Prostate gland (tissue), 2 donors: ENCODE measurements at regions not wholly inside any gene's neighbourhood (a gene's known extent, or its start where the extent isn't known, plus 50 kb on each side); places are given as distances from the start of the nearest gene placed in this dataset.

ENCODE experiments used
- DNase-seq: peaks from one replicate; pipeline ENCODE4 v3.0.0-alpha.2; 2019; ENCODE audit warnings: low spot score
- H3K27ac ChIP-seq, 2 donors: fragments of 200-600 bp; sonication (generic); 2 replicates each; pipeline ENCODE4 v1.5.1; 2017 to 2019
- H3K27me3 ChIP-seq: fragments of 200-600 bp; sonication (generic); replicated peaks from 2 replicates; pipeline ENCODE4 v1.5.1; 2019; ENCODE audit not compliant: insufficient read depth
- H3K36me3 ChIP-seq, 2 donors: fragments of 200-600 bp; sonication (generic); 1 replicate in 1 of 2; 2 replicates in 1 of 2; pipeline versions ENCODE4 v1.5.1 to v1.8.1; 2017 to 2019
- H3K4me1 ChIP-seq: fragments of 200-600 bp; sonication (generic); replicated peaks from 2 replicates; pipeline ENCODE4 v1.5.1; 2019
- H3K4me3 ChIP-seq, 2 donors: fragments of 200-600 bp; sonication (generic); 2 replicates each; pipeline ENCODE4 v1.5.1; 2017 to 2019
- H3K9me3 ChIP-seq: fragments of 200-600 bp; sonication (generic); 2 replicates; pipeline ENCODE4 v1.5.1; 2017
- CTCF ChIP-seq, 4 experiments: fragments of 200-600 bp in 2 of 4; fragments of 450-650 bp in 2 of 4; sonication (generic) in 2 of 4; IDR thresholded peaks; 1 replicate in 3 of 4; 2 replicates in 1 of 4; pipeline ENCODE4 v1.5.1; 2016 to 2019; ENCODE audit warnings: antibody characterized with exemption in 4 of 4, mild to moderate bottlenecking in 2 of 4, moderate library complexity in 2 of 4
- POLR2A ChIP-seq: fragments of 450-650 bp; IDR thresholded peaks from one replicate; pipeline ENCODE4 v1.6.1; 2016; ENCODE audit warnings: antibody characterized with exemption, mild to moderate bottlenecking
- POLR2AphosphoS5 ChIP-seq: sonication (generic); formaldehyde crosslinking; IDR thresholded peaks from one replicate; pipeline ENCODE4 v1.6.1; 2017; ENCODE audit warnings: antibody characterized with exemption
- WGBS: methylation state at CpG from one replicate; pipeline ENCODE4 v1.1.5; 2018; 5-methylcytosine and 5-hydroxymethylcytosine counted together
- intact Hi-C: fragments of 100-400 bp; cut with DNase I; formaldehyde crosslinking; loops from one replicate; pipeline ENCODE4 v1.14.2; 2022

- TF ChIP-seq POLR2AphosphoS5 (no peak), POLR2A (no peak), CTCF (IDR thresholded peaks at IDR 0.05) (no peak)
- no peaks in the 10 kb centered on the region for H3K27me3 ChIP-seq
- H3K27ac ChIP-seq, result no peak overlapping the region
- H3K9me3 ChIP-seq, result no peaks in the 10 kb centered on the region
- DNase-seq, result no peak
- intact Hi-C loops, result no loop called here
- no peaks in the 10 kb centered on the region for H3K4me1 ChIP-seq
- H3K4me3 ChIP-seq, result no peak overlapping the region
- 61% methylated on average over 7 of the region's 7 CpGs for WGBS
- no peaks in the 10 kb centered on the region for H3K36me3 ChIP-seq
Measured at GRCh38 chr11:112525844-112526590, 265.4 kb upstream of the PLET1 start.

GRCh38 chr11:112526699-112527416 lies 266.2 kb upstream of the PLET1 start:
- TF ChIP-seq CTCF (IDR thresholded peaks at IDR 0.05) (no peak), POLR2AphosphoS5 (no peak), POLR2A (no peak)
- H3K27ac ChIP-seq, result no peak overlapping the region
- H3K4me3 ChIP-seq, result no peak overlapping the region
- 62% methylated on average over 2 of the region's 2 CpGs for WGBS
- no peak for DNase-seq
- intact Hi-C loops, result no loop called here
- no peaks in the 10 kb centered on the region for H3K36me3 ChIP-seq
- no peaks in the 10 kb centered on the region for H3K9me3 ChIP-seq
- no peaks in the 10 kb centered on the region for H3K27me3 ChIP-seq
- H3K4me1 ChIP-seq, result no peaks in the 10 kb centered on the region

- H3K27me3 ChIP-seq, result no peaks in the 10 kb centered on the region
- TF ChIP-seq POLR2A (no peak), CTCF (IDR thresholded peaks at IDR 0.05) (no peak), POLR2AphosphoS5 (no peak)
- DNase-seq, result no peak
- WGBS, result 88% methylated on average over 4 of the region's 4 CpGs
- intact Hi-C loops, result no loop called here
- H3K9me3 ChIP-seq, result no peaks in the 10 kb centered on the region
- no peak overlapping the region for H3K27ac ChIP-seq
- no peak overlapping the region for H3K4me3 ChIP-seq
- H3K36me3 ChIP-seq, result no peaks in the 10 kb centered on the region
- H3K4me1 ChIP-seq, result no peaks in the 10 kb centered on the region
Measured at GRCh38 chr11:112529071-112529470, 268.4 kb upstream of the PLET1 start.

GRCh38 chr11:112532506-112532905 lies 271.8 kb upstream of the PLET1 start:
- Histone ChIP-seq H3K4me3 (no peak overlapping the region), H3K27me3 (no peaks in the 10 kb centered on the region), H3K36me3 (no peaks in the 10 kb centered on the region), H3K27ac (no peak overlapping the region), H3K9me3 (no peaks in the 10 kb centered on the region), H3K4me1 (no peaks in the 10 kb centered on the region)
- no peak for TF ChIP-seq CTCF (IDR thresholded peaks at IDR 0.05)
- no peak for DNase-seq
- WGBS, result 74% methylated on average over 1 of the region's 1 CpG
- intact Hi-C loops, result no loop called here

- Histone ChIP-seq H3K27ac (no peak overlapping the region), H3K4me3 (no peak overlapping the region), H3K27me3 (no peaks in the 10 kb centered on the region), H3K36me3 (no peaks in the 10 kb centered on the region), H3K4me1 (no peaks in the 10 kb centered on the region), H3K9me3 (no peaks in the 10 kb centered on the region)
- DNase-seq, result no peak
- intact Hi-C loops, result no loop called here
- TF ChIP-seq CTCF (IDR thresholded peaks at IDR 0.05) (no peak), POLR2A (no peak), POLR2AphosphoS5 (no peak)
Measured at GRCh38 chr11:112533682-112534081, 273.0 kb upstream of the PLET1 start.
